Endothelial cell of umbilical vein (primary cell): ENCODE measurements at regions not wholly inside any gene's neighbourhood (a gene's known extent, or its start where the extent isn't known, plus 50 kb on each side); places are given as distances from the start of the nearest gene placed in this dataset.

ENCODE experiments used
- BruUV-seq: library from RNA; stranded (reverse); fragments of 400-500 nt; replicated peaks from 2 replicates; lab custom pipeline; 2021; lab: Mats Ljungman, UMichigan
- CTCF ChIA-PET: fragments of 300-600, 350-600 bp; sonication (Branson Sonifier 250); formaldehyde crosslinking; loops from one replicate; lab custom pipeline; 2021; ENCODE audit warnings: antibody characterized with exemption, inconsistent platforms; lab: Charles Lee
- POLR2A ChIA-PET: fragments of 300-600, 350-600 bp; sonication (Branson Sonifier 250); formaldehyde crosslinking; loops from one replicate; lab custom pipeline; 2021; ENCODE audit warnings: antibody characterized with exemption, inconsistent platforms; lab: Charles Lee
- DNase-seq: peaks from one replicate; pipeline ENCODE4 v3.0.0-alpha.2; 2011; ENCODE audit warnings: low read depth, low spot score
- FAIRE-seq: peaks from 2 replicates; lab custom pipeline; 2011; peaks lifted over from hg19 to GRCh38; lab: Jason Lieb, UNC
- H2AFZ ChIP-seq: 2 replicates; pipeline ENCODE4 v1.6.0; 2012; ENCODE audit warnings: low read depth, low read length, control low read depth, inconsistent platforms
- H3K27ac ChIP-seq: 2 replicates; pipeline ENCODE4 v1.5.1; 2011; ENCODE audit warnings: low read depth, mild to moderate bottlenecking, control low read depth, low read length, moderate library complexity; ENCODE audit not compliant: insufficient read depth
- H3K27me3 ChIP-seq, 2 experiments: 2 replicates each; pipeline versions ENCODE4 v1.6.0 to v1.6.1; 2011; ENCODE audit warnings: low read length in 2 of 2, mixed read lengths in 1 of 2; ENCODE audit not compliant: control insufficient read depth in 2 of 2, insufficient read depth in 2 of 2
- H3K36me3 ChIP-seq, 2 experiments: 2 replicates in 1 of 2; 3 replicates in 1 of 2; pipeline ENCODE4 v1.5.1; 2011; ENCODE audit warnings: low read length in 2 of 2, mild to moderate bottlenecking in 1 of 2, moderate library complexity in 1 of 2; ENCODE audit not compliant: control insufficient read depth in 2 of 2, insufficient read depth in 2 of 2; ENCODE audit errors: extremely low read depth in 1 of 2
- H3K4me1 ChIP-seq: 3 replicates; pipeline ENCODE4 v1.5.1; 2011; ENCODE audit warnings: mild to moderate bottlenecking, low read length; ENCODE audit not compliant: control insufficient read depth, insufficient read depth; ENCODE audit errors: extremely low read depth
- H3K4me2 ChIP-seq: 2 replicates; pipeline ENCODE4 v1.6.1; 2011; ENCODE audit warnings: low read length, control low read depth, mixed read lengths; ENCODE audit not compliant: insufficient read depth
- H3K4me3 ChIP-seq, 3 experiments: fragments of 200-600 bp in 1 of 3; sonication (generic), shearing (Covaris generic) in 1 of 3; replicated peaks in 1 of 3; 2 replicates each; pipeline ENCODE4 v1.5.1; 2011 to 2016; ENCODE audit warnings: control low read depth in 3 of 3, low read length in 3 of 3, mild to moderate bottlenecking in 2 of 3, inconsistent platforms in 1 of 3, low read depth in 1 of 3, moderate library complexity in 1 of 3; ENCODE audit not compliant: insufficient read depth in 1 of 3
- H3K79me2 ChIP-seq: 2 replicates; pipeline ENCODE4 v1.6.0; 2012; ENCODE audit warnings: low read length, inconsistent platforms; ENCODE audit not compliant: control insufficient read depth, insufficient read depth
- H3K9ac ChIP-seq: replicated peaks from 2 replicates; pipeline ENCODE3; 2011; ENCODE audit warnings: low read length, control low read depth; ENCODE audit not compliant: insufficient read depth; ENCODE audit errors: extremely low read depth
- H3K9me1 ChIP-seq: replicated peaks from 3 replicates; pipeline ENCODE4 v1.6.0; 2011; ENCODE audit warnings: mild to moderate bottlenecking, low read length; ENCODE audit not compliant: control insufficient read depth, insufficient read depth; ENCODE audit errors: extremely low read depth
- H3K9me3 ChIP-seq: replicated peaks from 2 replicates; pipeline ENCODE4 v1.5.1; 2012; ENCODE audit warnings: low read length, inconsistent platforms; ENCODE audit not compliant: control insufficient read depth, insufficient read depth
- H4K20me1 ChIP-seq: replicated peaks from 2 replicates; pipeline ENCODE3; 2011; ENCODE audit warnings: mild to moderate bottlenecking, low read length; ENCODE audit not compliant: control insufficient read depth, insufficient read depth; ENCODE audit errors: extremely low read depth
- CTCF ChIP-seq, 2 donors: IDR thresholded peaks; 1 replicate in 1 of 2; 2 replicates in 1 of 2; pipeline ENCODE4 v1.5.1; 2011; ENCODE audit warnings: low read length in 2 of 2, mild to moderate bottlenecking in 2 of 2, moderate library complexity in 2 of 2, control low read depth in 1 of 2, inconsistent platforms in 1 of 2, low read depth in 1 of 2; ENCODE audit not compliant: insufficient read depth in 1 of 2; ENCODE audit errors: extremely low read depth in 1 of 2
- EZH2 ChIP-seq: IDR thresholded peaks from 2 replicates; pipeline ENCODE4 v1.6.1; 2012; ENCODE audit warnings: borderline replicate concordance, low read depth, mild to moderate bottlenecking, moderate library complexity, low read length, inconsistent platforms; ENCODE audit not compliant: severe bottlenecking
- FOS ChIP-seq: IDR thresholded peaks from 2 replicates; pipeline ENCODE4 v1.6.1; 2011; ENCODE audit warnings: mild to moderate bottlenecking, low read length, moderate library complexity, borderline replicate concordance; ENCODE audit not compliant: insufficient read depth
- GATA2 ChIP-seq: IDR thresholded peaks from 2 replicates; pipeline ENCODE4 v1.7.0; 2011; ENCODE audit warnings: low read depth, mild to moderate bottlenecking, moderate library complexity, mixed read lengths, low read length; ENCODE audit not compliant: insufficient read length, insufficient read depth
- JUN ChIP-seq: IDR thresholded peaks from 2 replicates; pipeline ENCODE4 v1.6.1; 2011; ENCODE audit warnings: borderline replicate concordance, low read depth; ENCODE audit not compliant: insufficient read length, insufficient read depth
- MAX ChIP-seq: IDR thresholded peaks from 2 replicates; pipeline ENCODE4 v1.6.1; 2011; ENCODE audit not compliant: insufficient read depth, insufficient read length
- MYC ChIP-seq: IDR thresholded peaks from one replicate; pipeline ENCODE4 v1.6.1; 2011; ENCODE audit warnings: mild to moderate bottlenecking, low read depth, low read length
- POLR2A ChIP-seq: IDR thresholded peaks from 2 replicates; pipeline ENCODE4 v1.6.1; 2012; ENCODE audit warnings: low read depth, mild to moderate bottlenecking, control low read depth, low read length
- POLR2AphosphoS5 ChIP-seq: IDR thresholded peaks from 2 replicates; pipeline ENCODE4 v1.6.1; 2012; ENCODE audit warnings: low read depth, mild to moderate bottlenecking, control low read depth, low read length, moderate library complexity; ENCODE audit not compliant: insufficient read depth
- dilution Hi-C: fragments of 300-500 bp; cut with MboI; formaldehyde crosslinking; loops from one replicate; pipeline ENCODE4 v1.15.0; 2019; ENCODE audit warnings: low sequenced_read_pairs; ENCODE audit not compliant: extremely low pct_ligation_motif_present
- intact Hi-C: fragments of 100-400 bp; cut with micrococcal nuclease; formaldehyde crosslinking; loops from one replicate; pipeline ENCODE4 v1.10.0; 2022

GRCh38 chr2:240310201-240310600, 125.3 kb upstream of the GPC1 start:
- FAIRE-seq (no peak), DNase-seq (no peak)
- TF ChIP-seq MYC (no peak), GATA2 (no peak), JUN (no peak), FOS (no peak), POLR2AphosphoS5 (no peak), EZH2 (no peak), CTCF (IDR thresholded peaks at IDR 0.05; ENCODE audit: extremely low read depth in 1 of 2, insufficient read depth in 1 of 2, low read depth in 1 of 2, low read length in 2 of 2) (no peak), MAX (no peak), POLR2A (no peak)
- no peaks in the 10 kb centered on the region for H4K20me1 ChIP-seq
- no peak overlapping the region for H2AFZ ChIP-seq
- CTCF ChIA-PET, result no interaction called here
- H3K4me3 ChIP-seq, result no peak overlapping the region
- no peaks in the 10 kb centered on the region for H3K36me3 ChIP-seq
- no peaks in the 10 kb centered on the region for H3K27me3 ChIP-seq
- POLR2A ChIA-PET, result no interaction called here
- H3K9me3 ChIP-seq, result no peaks in the 10 kb centered on the region
- H3K4me2 ChIP-seq, result no peak overlapping the region
- dilution Hi-C loops (no loop called here), intact Hi-C loops (no loop called here)
- BruUV-seq, result no TSS peak
- H3K27ac ChIP-seq, result no peak overlapping the region
- no peaks in the 10 kb centered on the region for H3K9me1 ChIP-seq
- no peak overlapping the region for H3K9ac ChIP-seq
- H3K4me1 ChIP-seq, result no peaks in the 10 kb centered on the region
- no peaks in the 10 kb centered on the region for H3K79me2 ChIP-seq
